Neural cell (in vitro differentiated cells): ENCODE measurements at regions not wholly inside any gene's neighbourhood (a gene's known extent, or its start where the extent isn't known, plus 50 kb on each side); places are given as distances from the start of the nearest gene placed in this dataset.

Experiments
- H2AFZ ChIP-seq: fragments of 200-600, 300-800 bp; sonication (generic), shearing (Covaris generic); 2 replicates; pipeline ENCODE4 v1.6.0; 2014; ENCODE audit warnings: low read depth, mild to moderate bottlenecking, antibody characterized with exemption, low read length, moderate library complexity
- H3F3A ChIP-seq: fragments of 200-600 bp; shearing (Covaris generic); 2 replicates; pipeline ENCODE4 v1.6.1; 2016; ENCODE audit warnings: mild to moderate bottlenecking, moderate library complexity, mixed read lengths, antibody characterized with exemption, low read length; ENCODE audit not compliant: insufficient read depth, poor library complexity, severe bottlenecking
- H3K27ac ChIP-seq: fragments of 200-600, 300-800 bp; sonication (generic), shearing (Covaris generic); 2 replicates; pipeline ENCODE4 v1.5.1; 2014; ENCODE audit warnings: mild to moderate bottlenecking, low read length, moderate library complexity
- H3K27me3 ChIP-seq: fragments of 300-800, 200-600 bp; sonication (generic), shearing (Covaris generic); 2 replicates; pipeline ENCODE4 v1.6.0; 2014; ENCODE audit warnings: mild to moderate bottlenecking, low read depth, low read length, moderate library complexity; ENCODE audit not compliant: insufficient read depth
- H3K36me3 ChIP-seq: fragments of 300-800, 200-600 bp; sonication (generic), shearing (Covaris generic); 2 replicates; pipeline ENCODE4 v1.5.1; 2014; ENCODE audit warnings: mild to moderate bottlenecking, antibody characterized with exemption, low read length, moderate library complexity; ENCODE audit not compliant: insufficient read depth
- H3K4me2 ChIP-seq: fragments of 300-800, 200-600 bp; sonication (generic), shearing (Covaris generic); 2 replicates; pipeline ENCODE4 v1.6.0; 2014; ENCODE audit warnings: mild to moderate bottlenecking, low read length
- H3K4me3 ChIP-seq: fragments of 300-800, 200-600 bp; sonication (generic), shearing (Covaris generic); 2 replicates; pipeline ENCODE4 v1.5.1; 2014; ENCODE audit warnings: mild to moderate bottlenecking, low read length, moderate library complexity
- H3K79me2 ChIP-seq: fragments of 200-600 bp; shearing (Covaris generic); replicated peaks from 2 replicates; pipeline ENCODE4 v1.6.0; 2014; ENCODE audit warnings: mild to moderate bottlenecking, low read length, moderate library complexity; ENCODE audit not compliant: insufficient read depth
- H3K9ac ChIP-seq: fragments of 300-800, 200-600 bp; sonication (generic), shearing (Covaris generic); 2 replicates; pipeline ENCODE4 v1.6.1; 2016; ENCODE audit warnings: mild to moderate bottlenecking, low read length, mixed read lengths
- H3K9me2 ChIP-seq: fragments of 200-600 bp; shearing (Covaris generic); 2 replicates; pipeline ENCODE4 v1.6.1; 2016; ENCODE audit warnings: mild to moderate bottlenecking, low read length, mixed read lengths; ENCODE audit not compliant: insufficient read depth
- H3K9me3 ChIP-seq: fragments of 200-600, 300-800 bp; sonication (generic), shearing (Covaris generic); 2 replicates; pipeline ENCODE4 v1.6.1; 2016; ENCODE audit warnings: mild to moderate bottlenecking, mixed run types, low read length, moderate library complexity, mixed read lengths
- H4K20me1 ChIP-seq: fragments of 200-600 bp; shearing (Covaris generic); 2 replicates; pipeline ENCODE4 v1.6.1; 2016; ENCODE audit warnings: mild to moderate bottlenecking, mixed run types; ENCODE audit not compliant: insufficient read depth
- EP300 ChIP-seq: fragments of 450-650 bp; conservative IDR thresholded peaks from 2 replicates; pipeline ENCODE4 v1.6.1; 2014; ENCODE audit warnings: antibody characterized with exemption, mild to moderate bottlenecking, moderate library complexity; ENCODE audit not compliant: poor library complexity, severe bottlenecking
- EZH2 ChIP-seq: fragments of 200-600, 300-800 bp; shearing (Covaris generic), sonication (generic); IDR thresholded peaks from 2 replicates; pipeline ENCODE4 v1.6.1; 2014; ENCODE audit warnings: antibody characterized with exemption, low read length, borderline replicate concordance, mild to moderate bottlenecking; ENCODE audit not compliant: insufficient read depth, poor library complexity, severe bottlenecking
- MXI1 ChIP-seq: fragments of 450-650 bp; conservative IDR thresholded peaks from 2 replicates; pipeline ENCODE4 v1.6.1; 2014; ENCODE audit warnings: antibody characterized with exemption, mild to moderate bottlenecking; ENCODE audit not compliant: poor library complexity, severe bottlenecking
- POLR2AphosphoS5 ChIP-seq: IDR thresholded peaks from 2 replicates; pipeline ENCODE4 v1.6.1; 2012
- RAD21 ChIP-seq: fragments of 450-650 bp; conservative IDR thresholded peaks from 2 replicates; pipeline ENCODE4 v1.6.1; 2014; ENCODE audit warnings: antibody characterized with exemption, mild to moderate bottlenecking, moderate library complexity
- SMC3 ChIP-seq: fragments of 450-650 bp; conservative IDR thresholded peaks from 2 replicates; pipeline ENCODE4 v1.6.1; 2014; ENCODE audit warnings: antibody characterized with exemption, mild to moderate bottlenecking, moderate library complexity; ENCODE audit not compliant: poor library complexity
- TAF1 ChIP-seq: IDR thresholded peaks from 2 replicates; pipeline ENCODE4 v1.6.1; 2012; ENCODE audit warnings: low read depth
- TF ChIP-seq, protein P1 (sequence below): fragments of 450-650 bp; IDR thresholded peaks from 2 replicates; pipeline ENCODE4 v1.5.1; 2014; ENCODE audit warnings: antibody characterized with exemption, mild to moderate bottlenecking, moderate library complexity; ENCODE audit not compliant: poor library complexity, severe bottlenecking
- TF ChIP-seq, protein P2 (sequence below): IDR thresholded peaks from 2 replicates; pipeline ENCODE4 v1.6.1; 2012; ENCODE audit warnings: borderline replicate concordance

DNA sequence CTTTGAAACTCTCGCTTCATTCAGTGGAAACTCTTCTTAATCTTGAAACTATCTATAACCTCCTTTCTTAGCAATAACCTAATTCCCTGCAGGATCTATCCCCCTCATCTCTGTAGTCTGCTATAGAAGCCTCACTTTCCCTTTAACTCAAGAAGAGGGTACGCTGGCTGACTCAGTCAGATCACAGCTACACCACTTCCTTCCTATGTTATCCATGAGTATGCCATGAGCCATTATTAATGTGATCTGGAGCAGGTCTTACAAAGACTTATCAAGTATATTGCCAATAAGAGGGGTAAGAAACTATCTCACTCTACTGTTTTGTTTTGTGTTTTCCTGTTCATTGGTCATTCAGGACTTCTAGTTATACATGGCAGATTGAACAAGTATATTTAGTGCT, 165.3 kb downstream of the PJA1 start:
- Histone ChIP-seq H3K9me2 (no peaks in the 10 kb centered on the region), H4K20me1 (no peaks in the 10 kb centered on the region), H3F3A (no peaks in the 10 kb centered on the region), H3K4me2 (no peak overlapping the region), H3K36me3 (no peaks in the 10 kb centered on the region), H3K9me3 (no peaks in the 10 kb centered on the region), H2AFZ (no peak overlapping the region), H3K27ac (no peak overlapping the region), H3K9ac (no peak overlapping the region), H3K4me3 (no peak overlapping the region), H3K79me2 (no peaks in the 10 kb centered on the region), H3K27me3 (no peaks in the 10 kb centered on the region)
- TF ChIP-seq RAD21 (no peak), EP300 (no peak), SMC3 (no peak), EZH2 (no peak), TAF1 (no peak)
- TF ChIP-seq, protein P1, sequence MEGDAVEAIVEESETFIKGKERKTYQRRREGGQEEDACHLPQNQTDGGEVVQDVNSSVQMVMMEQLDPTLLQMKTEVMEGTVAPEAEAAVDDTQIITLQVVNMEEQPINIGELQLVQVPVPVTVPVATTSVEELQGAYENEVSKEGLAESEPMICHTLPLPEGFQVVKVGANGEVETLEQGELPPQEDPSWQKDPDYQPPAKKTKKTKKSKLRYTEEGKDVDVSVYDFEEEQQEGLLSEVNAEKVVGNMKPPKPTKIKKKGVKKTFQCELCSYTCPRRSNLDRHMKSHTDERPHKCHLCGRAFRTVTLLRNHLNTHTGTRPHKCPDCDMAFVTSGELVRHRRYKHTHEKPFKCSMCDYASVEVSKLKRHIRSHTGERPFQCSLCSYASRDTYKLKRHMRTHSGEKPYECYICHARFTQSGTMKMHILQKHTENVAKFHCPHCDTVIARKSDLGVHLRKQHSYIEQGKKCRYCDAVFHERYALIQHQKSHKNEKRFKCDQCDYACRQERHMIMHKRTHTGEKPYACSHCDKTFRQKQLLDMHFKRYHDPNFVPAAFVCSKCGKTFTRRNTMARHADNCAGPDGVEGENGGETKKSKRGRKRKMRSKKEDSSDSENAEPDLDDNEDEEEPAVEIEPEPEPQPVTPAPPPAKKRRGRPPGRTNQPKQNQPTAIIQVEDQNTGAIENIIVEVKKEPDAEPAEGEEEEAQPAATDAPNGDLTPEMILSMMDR = no peak

DNA sequence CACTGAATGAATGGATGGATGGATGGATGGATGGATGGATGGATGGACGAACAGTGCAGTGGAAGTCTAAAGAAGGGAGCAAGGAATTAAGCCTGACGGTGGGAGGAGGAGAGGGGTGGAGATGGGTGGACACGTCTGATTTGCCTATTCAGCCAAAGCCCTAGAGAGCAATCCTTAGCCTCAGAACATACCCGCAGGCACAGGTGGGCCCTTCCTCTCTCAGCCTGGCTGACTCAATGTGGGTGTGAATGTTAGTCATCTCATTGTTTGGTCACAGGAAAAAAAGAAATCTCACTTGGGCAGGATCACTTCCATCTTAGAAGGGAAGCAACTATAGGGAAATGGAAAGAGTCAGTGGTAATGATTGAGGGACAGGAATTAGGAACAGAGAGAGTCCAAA, 165.9 kb downstream of the PJA1 start:
- H3K4me2 ChIP-seq = no peak overlapping the region
- no peak overlapping the region for H3K9ac ChIP-seq
- no peaks in the 10 kb centered on the region for H3F3A ChIP-seq
- no peak overlapping the region for H2AFZ ChIP-seq
- H3K79me2 ChIP-seq = no peaks in the 10 kb centered on the region
- H3K27me3 ChIP-seq = no peaks in the 10 kb centered on the region
- no peak for TF ChIP-seq SMC3
- H3K9me3 ChIP-seq = no peaks in the 10 kb centered on the region
- no peaks in the 10 kb centered on the region for H3K36me3 ChIP-seq
- H3K27ac ChIP-seq = no peak overlapping the region
- H3K4me3 ChIP-seq = no peak overlapping the region
- no peaks in the 10 kb centered on the region for H4K20me1 ChIP-seq
- no peaks in the 10 kb centered on the region for H3K9me2 ChIP-seq

DNA sequence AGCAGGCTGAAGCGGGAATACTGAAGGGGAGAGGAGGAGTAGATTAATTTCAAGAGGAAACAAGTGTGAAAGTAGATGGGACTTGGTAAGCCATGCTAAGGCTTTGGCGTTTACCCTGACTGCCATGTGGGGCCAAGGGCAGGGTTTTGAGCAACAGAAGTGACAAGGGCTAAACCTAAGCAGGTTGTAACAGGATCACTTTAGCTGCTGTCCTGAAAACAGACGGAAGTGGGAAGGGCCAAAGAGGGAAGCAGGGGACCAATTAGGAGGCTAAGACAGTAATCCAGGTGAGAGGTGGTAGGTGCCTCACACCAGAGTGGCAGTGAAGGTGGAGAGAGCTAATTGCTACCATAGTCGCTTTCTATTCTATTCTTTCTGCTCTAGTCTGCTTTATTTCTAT, 166.5 kb downstream of the PJA1 start:
- Histone ChIP-seq H3K4me3 (no peak overlapping the region), H3K9me2 (no peaks in the 10 kb centered on the region), H3K4me2 (no peak overlapping the region), H3K9ac (no peak overlapping the region), H3K9me3 (no peaks in the 10 kb centered on the region), H3K36me3 (no peaks in the 10 kb centered on the region), H3K27me3 (no peaks in the 10 kb centered on the region), H3K79me2 (no peaks in the 10 kb centered on the region), H3F3A (no peaks in the 10 kb centered on the region), H3K27ac (no peak overlapping the region), H2AFZ (no peak overlapping the region), H4K20me1 (no peaks in the 10 kb centered on the region)
- TF ChIP-seq RAD21 (no peak), TAF1 (no peak), SMC3 (no peak), MXI1 (no peak), POLR2AphosphoS5 (no peak), EZH2 (no peak), EP300 (no peak)
- TF ChIP-seq, protein P2, sequence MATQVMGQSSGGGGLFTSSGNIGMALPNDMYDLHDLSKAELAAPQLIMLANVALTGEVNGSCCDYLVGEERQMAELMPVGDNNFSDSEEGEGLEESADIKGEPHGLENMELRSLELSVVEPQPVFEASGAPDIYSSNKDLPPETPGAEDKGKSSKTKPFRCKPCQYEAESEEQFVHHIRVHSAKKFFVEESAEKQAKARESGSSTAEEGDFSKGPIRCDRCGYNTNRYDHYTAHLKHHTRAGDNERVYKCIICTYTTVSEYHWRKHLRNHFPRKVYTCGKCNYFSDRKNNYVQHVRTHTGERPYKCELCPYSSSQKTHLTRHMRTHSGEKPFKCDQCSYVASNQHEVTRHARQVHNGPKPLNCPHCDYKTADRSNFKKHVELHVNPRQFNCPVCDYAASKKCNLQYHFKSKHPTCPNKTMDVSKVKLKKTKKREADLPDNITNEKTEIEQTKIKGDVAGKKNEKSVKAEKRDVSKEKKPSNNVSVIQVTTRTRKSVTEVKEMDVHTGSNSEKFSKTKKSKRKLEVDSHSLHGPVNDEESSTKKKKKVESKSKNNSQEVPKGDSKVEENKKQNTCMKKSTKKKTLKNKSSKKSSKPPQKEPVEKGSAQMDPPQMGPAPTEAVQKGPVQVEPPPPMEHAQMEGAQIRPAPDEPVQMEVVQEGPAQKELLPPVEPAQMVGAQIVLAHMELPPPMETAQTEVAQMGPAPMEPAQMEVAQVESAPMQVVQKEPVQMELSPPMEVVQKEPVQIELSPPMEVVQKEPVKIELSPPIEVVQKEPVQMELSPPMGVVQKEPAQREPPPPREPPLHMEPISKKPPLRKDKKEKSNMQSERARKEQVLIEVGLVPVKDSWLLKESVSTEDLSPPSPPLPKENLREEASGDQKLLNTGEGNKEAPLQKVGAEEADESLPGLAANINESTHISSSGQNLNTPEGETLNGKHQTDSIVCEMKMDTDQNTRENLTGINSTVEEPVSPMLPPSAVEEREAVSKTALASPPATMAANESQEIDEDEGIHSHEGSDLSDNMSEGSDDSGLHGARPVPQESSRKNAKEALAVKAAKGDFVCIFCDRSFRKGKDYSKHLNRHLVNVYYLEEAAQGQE = no peak
- TF ChIP-seq, protein P1 = no peak
